GM21447 (cell line): ENCODE measurements at regions not wholly inside any gene's neighbourhood (a gene's known extent, or its start where the extent isn't known, plus 50 kb on each side); places are given as distances from the start of the nearest gene placed in this dataset.

Experiments
- ATAC-seq: cut with Tn5 transposase; IDR thresholded peaks from one replicate; pipeline ENCODE4 v1.9.1; 2021; ENCODE audit not compliant: unreplicated experiment

DNA sequence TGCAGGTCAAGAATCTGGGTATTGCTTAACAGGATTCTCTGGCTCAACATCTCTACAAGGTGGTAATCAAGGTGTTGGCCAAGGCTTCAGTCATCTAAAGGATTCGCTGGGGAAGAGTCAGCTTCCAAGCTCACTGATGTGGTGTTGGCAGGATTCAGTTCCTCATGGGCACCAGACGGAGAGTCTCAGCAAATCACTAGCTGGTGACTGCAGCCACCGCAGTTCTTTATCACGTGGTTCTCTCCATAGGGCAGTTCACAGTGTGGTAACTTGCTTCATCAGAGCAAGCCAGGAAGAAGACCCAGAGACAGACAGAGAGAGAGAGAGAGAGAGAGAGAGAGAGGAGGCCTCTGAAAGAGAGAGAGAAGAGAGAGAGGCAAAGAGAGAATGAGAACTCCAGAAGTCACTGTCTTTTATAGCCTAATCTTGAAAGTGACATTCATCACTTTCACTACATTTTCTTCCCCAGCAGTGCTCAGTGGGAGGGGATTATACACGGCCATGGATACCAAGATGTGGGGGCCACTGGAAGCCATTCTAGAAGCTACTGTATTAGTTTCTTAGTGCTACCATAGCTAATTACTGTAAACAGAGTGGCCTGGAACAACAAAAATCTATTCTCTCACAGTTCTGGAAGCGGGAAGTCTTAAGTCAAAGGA lies 109.2 kb upstream of the SMIM23 start:
- ATAC-seq = no peak

DNA sequence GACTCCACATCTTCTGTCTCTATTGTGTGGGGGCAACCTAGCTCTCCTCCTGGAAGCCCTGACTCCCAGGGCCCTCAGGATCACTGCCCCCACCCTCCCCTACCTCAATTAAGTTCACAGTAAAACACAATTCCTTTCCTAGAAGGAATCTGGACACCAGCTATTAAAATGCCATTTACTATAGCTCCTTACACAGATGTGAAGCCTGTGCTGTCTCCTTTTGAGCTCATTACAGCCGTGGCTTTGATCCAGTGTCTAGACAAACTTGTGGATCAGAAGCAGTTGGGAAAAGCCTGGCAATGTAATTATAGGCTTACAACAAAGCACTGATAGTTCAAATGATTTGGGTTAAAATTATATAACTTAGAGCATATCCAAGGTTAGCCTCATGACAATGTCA lies 107.0 kb upstream of the SMIM23 start:
- no peak for ATAC-seq

DNA sequence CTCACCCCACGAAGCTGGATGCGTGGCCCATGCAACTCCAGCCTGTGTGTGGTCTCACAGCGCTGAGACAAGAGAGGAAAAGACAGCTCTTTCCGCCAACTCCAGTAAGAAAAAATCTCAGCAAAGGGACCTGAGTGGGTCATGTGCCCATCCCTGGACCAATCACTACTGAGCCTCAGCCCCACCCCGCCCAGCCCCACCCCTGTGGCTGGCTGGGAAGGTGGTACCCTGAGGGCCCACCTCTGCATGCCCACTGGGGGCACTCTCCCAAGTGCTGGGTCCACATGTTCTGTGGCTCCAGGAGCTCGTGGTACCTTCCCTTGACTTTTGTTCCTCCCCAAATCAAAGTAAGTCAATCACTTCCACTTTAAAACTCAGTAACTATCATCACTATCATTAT lies 105.1 kb upstream of the SMIM23 start:
- no peak for ATAC-seq

DNA sequence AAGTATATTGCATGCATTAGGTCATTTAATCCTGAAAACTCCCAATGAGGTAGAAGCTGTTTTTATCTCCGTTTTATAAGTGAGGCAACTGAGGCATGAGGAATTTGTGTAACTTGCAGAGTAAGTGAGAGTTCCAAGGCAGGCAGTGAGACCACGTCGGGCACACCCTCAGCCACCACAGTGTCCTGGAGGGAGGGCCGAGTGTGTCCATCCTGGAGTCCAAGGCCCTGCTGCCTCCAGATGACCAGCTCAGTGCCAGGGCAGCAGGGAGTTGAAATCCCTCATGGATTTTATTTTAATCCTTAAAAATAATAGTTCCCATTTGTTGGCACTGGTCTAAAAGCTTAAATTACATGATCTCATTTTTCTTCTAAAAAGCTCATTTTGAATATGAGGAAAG lies 104.6 kb upstream of the SMIM23 start:
- no peak for ATAC-seq

DNA sequence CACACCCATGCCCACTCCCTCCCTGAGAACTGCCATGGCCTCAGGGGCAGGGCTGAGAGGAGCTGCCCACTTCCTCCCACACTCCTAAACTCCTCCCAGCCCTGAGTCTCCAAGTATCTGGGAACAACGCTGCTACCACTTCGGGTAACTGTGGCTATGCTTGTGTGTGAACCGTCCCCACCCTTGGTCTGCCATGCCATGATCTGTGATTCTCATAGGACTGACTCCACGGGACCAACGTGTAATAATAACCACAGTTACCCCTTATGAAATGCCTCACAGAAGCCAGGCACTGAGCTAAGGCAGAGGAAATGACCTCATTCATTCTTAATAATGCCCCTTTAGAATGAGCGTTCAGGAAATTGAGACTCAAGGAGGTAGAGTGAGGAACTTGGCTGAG lies 103.9 kb upstream of the SMIM23 start:
- ATAC-seq = no peak

DNA sequence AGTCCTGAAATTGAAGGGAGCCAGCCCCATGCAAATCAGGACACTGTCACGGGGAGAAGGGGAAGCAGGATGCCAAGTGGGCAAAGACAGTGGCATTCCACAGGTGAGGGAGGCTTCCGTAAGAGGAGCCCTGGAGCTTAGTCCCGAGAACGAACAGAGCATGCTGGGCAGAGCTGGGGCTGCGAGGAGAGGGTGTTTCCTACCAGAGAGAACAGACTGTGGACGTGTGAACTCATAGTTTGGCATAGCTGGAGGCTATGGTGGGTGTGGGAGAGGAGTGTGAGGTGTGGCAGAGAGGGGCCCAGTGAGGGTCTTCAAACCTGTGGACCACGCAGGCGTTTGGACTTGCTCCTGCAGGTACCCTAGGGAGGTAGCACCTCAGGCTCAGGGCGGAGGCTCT lies 102.8 kb upstream of the SMIM23 start:
- ATAC-seq = no peak

DNA sequence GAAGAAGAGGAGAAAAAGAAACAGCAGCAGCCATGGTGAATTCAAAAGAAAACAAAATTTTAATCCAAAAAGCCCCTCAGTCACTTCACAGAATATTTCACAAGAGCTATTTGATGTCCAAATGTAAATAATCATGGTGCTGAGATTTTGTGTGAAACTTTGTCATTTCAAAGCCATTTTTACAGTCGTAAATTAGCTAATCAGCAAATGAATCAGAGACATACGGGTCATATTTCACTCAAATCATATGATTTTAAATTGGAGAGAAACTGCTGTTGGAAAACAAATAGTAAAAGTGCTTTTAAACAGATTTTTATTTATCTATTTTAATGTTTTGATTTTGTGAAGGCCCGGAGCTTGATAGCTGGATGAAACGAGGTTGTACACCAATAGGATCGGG lies 101.4 kb upstream of the SMIM23 start:
- ATAC-seq = no peak

DNA sequence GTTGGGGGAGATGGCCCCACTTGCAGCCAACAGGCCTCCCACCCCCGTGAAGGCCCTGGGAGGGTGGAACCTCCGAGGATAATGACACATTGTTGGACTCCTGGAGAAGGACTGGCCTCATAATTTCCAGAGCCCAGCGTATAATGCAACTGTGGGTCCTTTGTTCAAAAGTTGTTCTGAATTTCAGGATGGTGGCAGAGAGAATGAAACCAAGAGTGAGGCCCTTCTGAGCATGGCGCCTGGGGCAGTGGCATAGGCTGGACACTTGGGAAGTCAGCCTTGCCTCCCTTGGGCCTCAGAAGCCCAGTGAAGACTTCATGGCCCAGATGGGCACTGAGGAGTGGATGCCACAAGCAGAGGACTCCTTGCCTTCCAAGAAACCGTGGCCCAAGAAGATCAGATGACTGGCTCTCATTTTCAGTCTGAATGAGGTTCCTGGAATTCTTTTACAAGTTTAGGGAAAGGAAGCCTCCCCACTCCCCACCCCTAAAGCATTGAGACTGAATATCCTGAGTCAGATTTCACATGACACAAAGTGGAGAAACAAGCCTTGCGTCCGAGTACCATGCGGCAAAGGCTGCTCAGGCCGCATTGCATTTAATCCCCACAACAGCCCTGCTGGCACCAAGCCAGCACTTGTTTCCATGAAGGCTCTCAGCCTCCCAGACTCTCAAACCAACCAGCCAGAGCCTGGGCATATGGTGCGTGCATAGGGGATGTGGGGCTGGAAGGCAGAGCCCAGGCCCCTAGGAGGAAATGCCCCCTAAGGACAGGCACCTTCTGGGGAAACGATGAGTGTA lies 96.7 kb upstream of the SMIM23 start:
- ATAC-seq = no peak

DNA sequence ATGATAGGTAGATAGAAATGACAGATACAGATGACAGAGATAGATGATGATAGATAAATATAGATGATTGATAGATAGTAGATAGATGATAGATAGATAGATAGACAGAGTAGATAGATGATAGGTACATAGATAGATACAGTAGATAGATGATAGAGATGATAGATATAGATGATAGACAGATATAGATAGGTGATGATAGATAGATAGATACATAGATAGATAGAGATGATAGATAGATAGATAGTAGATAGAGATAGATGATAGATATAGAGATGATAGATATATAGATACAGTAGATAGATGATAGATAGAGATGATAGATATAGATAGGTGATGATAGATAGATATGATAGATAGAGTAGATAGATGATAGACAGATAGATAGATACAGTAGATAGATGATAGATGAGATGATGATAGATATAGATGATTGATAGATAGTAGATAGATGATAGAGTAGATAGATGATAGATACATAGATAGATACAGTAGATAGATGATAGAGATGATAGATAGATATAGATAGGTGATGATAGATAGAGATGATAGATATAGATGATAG lies 95.7 kb upstream of the SMIM23 start:
- no peak for ATAC-seq

DNA sequence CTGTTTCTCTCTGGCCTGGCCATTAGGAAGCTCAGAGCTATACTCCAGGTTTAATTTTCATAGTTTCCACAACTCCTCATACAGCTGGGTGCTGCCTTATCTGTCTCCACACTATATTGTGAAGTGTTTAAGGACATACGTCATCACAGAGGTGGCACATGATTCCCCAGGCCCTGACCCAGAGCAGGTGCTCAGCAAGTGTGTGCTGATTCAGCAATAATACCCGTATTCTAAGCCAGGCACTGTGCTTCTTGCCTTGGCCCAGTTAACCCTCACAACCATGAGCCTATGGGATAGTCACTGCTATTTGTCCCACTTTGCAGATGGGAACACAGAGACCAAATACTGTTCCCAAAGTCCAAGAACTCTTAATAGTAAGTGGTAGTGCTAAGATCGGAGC lies 93.5 kb upstream of the SMIM23 start:
- ATAC-seq = no peak

DNA sequence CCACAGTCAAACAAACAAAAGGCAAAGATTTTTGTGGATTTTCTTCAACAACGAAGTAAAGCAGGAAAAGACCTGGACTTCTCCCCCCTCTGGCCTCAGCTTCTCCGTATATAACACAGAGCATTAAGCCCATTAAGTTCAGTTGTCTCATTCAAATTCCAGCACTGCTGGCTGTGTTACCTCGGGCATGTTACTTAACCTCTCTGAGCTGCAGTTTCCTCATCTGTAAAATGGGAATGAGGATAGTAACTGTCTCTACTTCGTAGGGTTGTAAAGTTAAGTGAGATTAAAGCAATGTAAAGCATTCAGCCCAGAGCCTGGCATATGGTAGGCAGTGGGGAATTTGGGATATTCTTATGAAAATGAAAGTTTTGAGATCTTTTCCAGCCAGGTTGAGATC lies 92.7 kb upstream of the SMIM23 start:
- ATAC-seq = no peak

DNA sequence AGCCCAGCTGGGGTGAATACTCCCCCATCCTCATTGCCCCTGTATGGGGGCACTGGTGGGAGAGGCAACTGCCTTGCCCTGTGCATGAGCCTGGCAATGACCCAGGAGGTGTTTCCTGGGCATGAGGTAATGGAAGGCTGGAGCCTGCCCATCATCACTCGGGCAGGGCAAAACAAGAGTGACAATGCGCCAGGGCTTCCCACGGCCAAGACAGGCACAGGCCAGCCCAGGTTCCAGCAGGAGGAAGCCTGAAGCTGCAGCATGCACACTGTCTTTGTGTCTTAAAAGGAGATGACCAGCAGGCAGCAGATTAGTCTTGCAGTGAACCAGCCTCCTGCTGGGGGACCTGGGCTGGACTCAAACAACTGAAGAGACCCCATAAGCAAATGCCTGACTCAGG lies 92.2 kb upstream of the SMIM23 start:
- no peak for ATAC-seq

DNA sequence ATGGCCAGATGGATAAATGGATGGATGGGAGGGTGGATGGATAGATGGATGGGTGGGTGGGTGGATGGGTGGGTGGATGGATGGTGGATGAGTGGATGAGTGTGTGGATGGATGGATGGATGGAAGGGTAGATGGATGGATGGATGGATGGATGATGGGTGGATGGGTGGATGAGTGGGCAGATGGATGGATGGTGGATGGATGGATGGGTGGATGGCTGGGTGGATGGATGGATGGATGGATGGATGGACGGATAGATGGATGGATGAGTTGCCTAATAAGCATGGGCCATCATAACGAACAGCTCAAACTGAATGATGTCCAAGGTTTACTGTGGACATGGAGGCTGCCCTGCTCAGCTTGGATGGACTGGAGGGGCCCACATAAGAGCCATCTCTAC lies 89.8 kb upstream of the SMIM23 start:
- no peak for ATAC-seq

DNA sequence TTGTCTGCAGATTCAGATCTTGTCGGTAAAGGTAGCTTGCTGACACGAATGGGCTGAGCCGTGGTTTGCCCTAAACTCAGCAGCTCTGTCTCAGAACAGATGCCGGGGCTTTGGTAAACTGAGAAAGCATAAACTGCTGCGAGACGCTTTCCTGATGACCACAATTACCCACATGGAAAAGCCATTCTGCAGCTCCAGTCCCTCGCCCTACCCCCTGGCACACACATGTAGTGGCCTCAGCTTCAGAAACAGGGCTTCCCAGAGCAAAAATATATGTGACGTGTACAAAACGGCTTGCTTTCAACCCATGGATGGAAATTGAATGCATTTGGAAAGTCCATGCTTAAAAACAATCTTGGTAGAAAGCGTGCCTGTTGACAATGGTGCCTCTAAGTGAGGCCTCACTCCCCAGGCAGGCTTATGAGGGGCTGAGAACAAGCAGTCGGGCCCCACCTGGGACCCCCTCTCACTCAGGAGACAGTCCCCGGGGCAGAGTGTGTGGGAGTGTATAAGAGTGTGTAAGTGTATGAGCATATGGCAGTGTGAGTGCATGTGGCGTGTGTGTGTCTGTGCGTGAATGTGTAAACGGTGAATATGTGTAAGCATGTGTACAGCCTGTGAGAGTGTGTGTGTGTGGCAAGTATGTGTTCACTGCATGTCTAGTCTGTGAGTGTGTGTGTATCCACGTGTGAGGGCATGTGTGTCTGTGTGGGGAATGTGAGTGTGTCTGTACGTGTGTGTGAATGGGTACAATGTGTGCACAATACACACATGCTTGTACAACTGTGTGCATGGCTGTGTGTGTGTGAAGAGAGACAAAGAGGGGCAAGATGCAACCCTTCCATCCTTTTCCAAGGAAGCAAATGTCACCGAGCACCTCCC lies 88.2 kb upstream of the SMIM23 start:
- ATAC-seq = no peak

DNA sequence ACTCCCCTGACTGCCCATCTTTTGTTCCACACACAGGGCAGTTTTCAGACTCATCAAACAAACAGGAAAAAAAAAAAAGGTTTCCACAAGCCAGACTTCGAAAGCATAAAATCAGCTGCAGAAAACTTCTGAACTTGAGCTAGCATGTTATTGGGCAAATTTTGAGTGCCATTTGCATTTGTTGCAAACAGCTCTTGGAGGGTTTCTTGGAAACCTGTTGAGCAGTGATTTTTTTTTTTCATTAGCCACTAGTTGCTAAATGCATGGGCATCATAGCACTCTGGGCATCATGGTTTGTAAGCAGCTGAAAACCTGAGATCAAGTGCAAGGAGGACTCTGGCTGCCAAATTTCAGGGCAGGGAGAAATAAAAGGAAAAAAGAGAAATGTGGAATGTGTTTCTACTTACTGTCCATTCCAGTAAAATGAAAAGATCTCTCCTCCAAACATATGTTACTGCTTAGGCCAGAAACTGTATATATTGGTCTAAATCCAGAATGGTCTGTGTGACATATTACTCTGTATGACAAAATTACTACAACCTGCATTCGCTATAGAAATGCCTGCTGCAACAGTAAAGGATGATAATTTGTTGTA lies 85.2 kb upstream of the SMIM23 start:
- no peak for ATAC-seq

DNA sequence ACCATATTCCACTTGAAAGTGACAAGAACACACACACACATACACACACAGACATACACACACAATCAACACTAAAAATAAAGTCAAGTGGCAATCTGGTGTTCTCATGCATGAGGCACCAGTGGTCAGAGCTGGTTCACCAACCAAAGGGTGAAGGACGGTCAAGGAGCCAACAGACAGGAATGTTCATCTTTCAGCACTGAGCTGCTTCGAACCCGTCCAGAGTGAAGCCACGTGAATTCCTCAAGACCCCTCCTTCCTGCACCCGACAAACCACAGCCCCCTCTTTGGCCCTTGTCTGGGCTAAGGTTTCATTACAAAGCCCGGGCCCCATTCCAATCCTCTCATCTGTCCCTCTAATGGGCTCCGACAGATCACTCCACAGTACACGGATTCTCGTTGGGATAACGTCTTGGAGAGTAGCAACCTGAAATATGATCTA lies 84.5 kb upstream of the SMIM23 start:
- no peak for ATAC-seq

DNA sequence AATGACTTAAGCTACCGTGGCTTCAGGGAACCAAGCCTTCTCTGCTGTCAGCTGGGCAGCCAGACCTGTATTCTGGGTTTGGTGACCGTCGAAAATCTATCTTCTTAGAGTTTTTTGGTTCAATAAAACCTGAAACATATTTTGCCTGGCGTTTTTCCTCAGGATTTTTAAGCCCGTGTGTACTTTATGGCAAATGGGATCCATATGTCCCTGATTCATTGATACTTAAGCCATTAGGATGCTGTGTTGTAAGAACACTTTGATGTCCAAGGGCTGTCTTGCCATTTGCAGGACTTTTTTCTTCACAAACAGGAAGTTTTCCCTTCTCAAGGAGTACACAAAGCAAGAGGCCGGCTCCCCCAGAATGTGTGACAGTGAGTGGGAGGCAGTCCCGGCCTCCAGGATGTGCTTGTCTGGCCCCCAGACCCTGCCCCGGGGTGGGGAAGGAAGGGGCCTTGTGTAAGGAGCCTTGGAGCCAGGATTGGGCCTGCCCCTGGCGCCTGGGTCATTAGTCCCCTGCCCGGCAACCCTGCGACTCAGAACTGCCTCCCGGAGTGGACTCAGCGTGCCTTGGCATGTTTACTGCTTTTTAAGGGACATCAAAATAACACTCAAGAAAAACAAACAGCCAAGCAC lies 83.4 kb upstream of the SMIM23 start:
- no peak for ATAC-seq

DNA sequence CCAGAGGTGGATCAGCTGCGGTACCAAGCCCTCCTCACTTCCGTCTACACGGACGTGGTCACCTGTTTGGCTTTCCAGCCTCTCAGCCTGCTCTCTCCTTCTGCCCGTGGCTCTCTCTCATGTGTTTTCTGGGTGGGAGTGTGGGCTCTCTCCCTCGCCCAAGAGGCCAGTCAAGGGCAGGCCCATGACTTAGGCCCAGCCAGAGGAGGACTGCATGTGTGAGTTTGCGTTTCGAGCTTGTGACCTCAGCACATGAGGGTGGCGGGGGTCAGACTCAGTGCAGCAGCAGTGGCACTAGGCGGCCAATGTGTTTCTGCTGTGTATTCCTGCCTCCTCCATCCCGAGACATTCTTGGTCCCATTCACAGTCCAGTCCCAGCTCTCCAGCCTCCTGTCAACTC lies 82.5 kb upstream of the SMIM23 start:
- ATAC-seq = no peak

DNA sequence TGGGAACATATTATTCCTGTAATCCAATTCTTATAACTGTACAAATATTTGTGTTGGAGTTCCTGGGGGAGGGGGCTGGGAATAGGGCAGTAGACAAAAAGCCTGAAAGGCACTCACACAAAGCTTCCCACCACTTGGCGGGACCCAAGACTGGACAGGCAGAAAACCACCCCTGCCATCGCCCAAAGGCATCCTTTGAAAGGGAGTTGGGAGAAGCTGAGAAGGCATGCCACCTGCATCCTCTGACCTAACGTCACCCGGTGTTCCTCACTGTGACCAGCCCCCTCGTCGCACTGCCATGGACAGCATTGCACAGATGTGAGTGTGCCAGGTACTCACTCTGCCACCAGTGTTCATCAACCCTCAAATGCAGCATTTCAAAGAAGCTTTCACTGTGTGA lies 80.6 kb upstream of the SMIM23 start:
- ATAC-seq = no peak

DNA sequence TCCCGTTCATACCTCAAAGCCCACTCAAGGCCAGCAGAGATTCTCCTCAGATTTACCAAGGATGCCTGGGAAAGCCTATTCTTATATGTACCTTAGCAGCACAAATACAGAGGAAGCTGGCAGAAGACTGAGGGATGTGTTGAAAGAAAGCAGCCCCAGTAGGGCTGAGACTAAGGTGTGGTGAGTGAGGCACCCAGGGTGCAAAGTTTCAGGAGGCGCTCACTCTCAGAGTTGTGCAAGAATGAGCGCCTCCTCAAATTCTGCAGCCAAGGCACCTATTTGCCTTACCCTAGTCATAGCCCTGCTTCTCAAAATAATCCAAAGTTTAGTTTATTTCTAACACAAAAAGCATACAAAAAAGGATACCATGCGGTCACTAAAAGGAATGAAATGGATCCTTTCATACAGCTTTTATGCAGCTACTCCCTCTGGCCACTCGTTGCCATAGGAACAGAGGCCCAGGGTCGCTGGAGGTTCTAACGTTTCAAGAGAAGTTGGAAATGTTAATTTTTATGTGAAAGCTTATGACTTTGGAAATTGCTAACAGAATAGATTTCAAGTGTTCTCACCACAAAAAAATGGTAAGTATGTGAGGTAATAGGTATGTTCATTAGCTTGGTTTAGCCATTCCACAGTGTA lies 79.7 kb upstream of the SMIM23 start:
- ATAC-seq = no peak
